AG04450 (cell line): ENCODE measurements at regions not wholly inside any gene's neighbourhood (a gene's known extent, or its start where the extent isn't known, plus 50 kb on each side); places are given as distances from the start of the nearest gene placed in this dataset.

Source experiments
- CTCF ChIA-PET: fragments of 300-600, 350-600 bp; formaldehyde crosslinking; extraction: SDS; loops from one replicate; lab custom pipeline; 2022; ENCODE audit warnings: antibody characterized with exemption, inconsistent platforms; lab: Charles Lee
- POLR2A ChIA-PET: fragments of 350-600 bp; formaldehyde crosslinking; extraction: SDS; loops from one replicate; lab custom pipeline; 2021; ENCODE audit warnings: antibody characterized with exemption, inconsistent platforms; lab: Yijun Ruan, JAX
- DNase-seq: peaks from one replicate; pipeline ENCODE4 v3.0.0-alpha.2; 2011; ENCODE audit warnings: low read depth, low spot score
- H3K27ac ChIP-seq: one replicate; pipeline ENCODE4 v1.5.1; 2012; ENCODE audit warnings: low read depth, low read length, control low read depth
- H3K27me3 ChIP-seq: one replicate; pipeline ENCODE4 v1.6.0; 2012; ENCODE audit warnings: low read length; ENCODE audit not compliant: control insufficient read depth, insufficient read depth
- H3K4me3 ChIP-seq: 2 replicates; pipeline ENCODE4 v1.5.1; 2011; ENCODE audit warnings: mild to moderate bottlenecking, low read depth, low read length, control low read depth
- H3K9me3 ChIP-seq: 2 replicates; pipeline ENCODE4 v1.5.1; 2012; ENCODE audit warnings: low read length; ENCODE audit not compliant: control insufficient read depth, insufficient read depth
- CTCF ChIP-seq: IDR thresholded peaks from 2 replicates; pipeline ENCODE4 v1.5.1; 2011; ENCODE audit warnings: low read depth, low read length, control low read depth, inconsistent platforms

DNA sequence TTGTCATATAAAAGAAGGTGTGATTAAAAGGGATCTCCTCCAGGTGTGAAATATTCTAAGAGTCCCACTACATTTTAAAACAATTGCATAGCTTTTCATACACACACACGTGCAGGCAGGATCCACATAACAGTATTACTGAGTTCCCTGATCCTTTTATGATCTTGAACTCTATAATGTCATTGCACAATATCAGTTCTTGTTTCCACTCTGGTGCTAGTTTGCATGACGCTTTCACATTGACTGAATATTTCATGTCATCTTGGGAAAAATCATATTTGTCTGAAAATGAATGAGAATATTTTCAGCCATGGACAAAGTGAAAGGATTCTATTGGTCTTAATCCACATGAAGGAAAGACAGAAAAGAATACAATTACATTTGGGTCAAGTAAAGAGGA, 703.8 kb downstream of the CDH8 start:
- H3K4me3 ChIP-seq: no peak overlapping the region
- CTCF ChIA-PET: no interaction called here
- no peak overlapping the region for H3K27ac ChIP-seq
- H3K27me3 ChIP-seq: no peaks in the 10 kb centered on the region
- DNase-seq: no peak
- TF ChIP-seq CTCF: no peak
- POLR2A ChIA-PET: no interaction called here
- H3K9me3 ChIP-seq: no peaks in the 10 kb centered on the region

- Histone ChIP-seq H3K4me3 (no peak overlapping the region), H3K27ac (no peak overlapping the region), H3K9me3 (peaks cover 11% of the 10 kb centered on the region), H3K27me3 (no peaks in the 10 kb centered on the region)
- ChIA-PET POLR2A (no interaction called here), CTCF (no interaction called here)
- no peak for DNase-seq
- TF ChIP-seq CTCF: no peak
These were observed 712.2 kb downstream of the CDH8 start for GRCh38 chr16:61324044-61324443.

- TF ChIP-seq CTCF: no peak
- DNase-seq: no peak
- peaks cover 11% of the 10 kb centered on the region for H3K9me3 ChIP-seq
- H3K27ac ChIP-seq: no peak overlapping the region
- H3K27me3 ChIP-seq: no peaks in the 10 kb centered on the region
- CTCF ChIA-PET: no interaction called here
- POLR2A ChIA-PET: no interaction called here
- H3K4me3 ChIP-seq: no peak overlapping the region
These were observed 712.8 kb downstream of the CDH8 start for GRCh38 chr16:61323456-61323855.

- POLR2A ChIA-PET: no interaction called here
- Histone ChIP-seq H3K27ac (no peak overlapping the region), H3K27me3 (no peaks in the 10 kb centered on the region), H3K9me3 (peaks cover 17% of the 10 kb centered on the region), H3K4me3 (no peak overlapping the region)
- DNase-seq: no peak
- CTCF ChIA-PET: no interaction called here
- TF ChIP-seq CTCF: no peak
These were observed 715.4 kb downstream of the CDH8 start for GRCh38 chr16:61320791-61321190.

GRCh38 chr16:61313931-61314330, 722.3 kb downstream of the CDH8 start:
- Histone ChIP-seq H3K9me3 (peaks cover 17% of the 10 kb centered on the region), H3K27ac (no peak overlapping the region), H3K4me3 (no peak overlapping the region), H3K27me3 (no peaks in the 10 kb centered on the region)
- ChIA-PET CTCF (no interaction called here), POLR2A (no interaction called here)
- TF ChIP-seq CTCF: no peak
- DNase-seq: no peak
